Type B pancreatic cell (in vitro differentiated cells): ENCODE measurements at regions not wholly inside any gene's neighbourhood (a gene's known extent, or its start where the extent isn't known, plus 50 kb on each side); places are given as distances from the start of the nearest gene placed in this dataset.

Experiments
- DNase-seq: peaks from one replicate; pipeline ENCODE4 v3.0.0; 2021; ENCODE audit warnings: mixed read lengths; ENCODE audit not compliant: unreplicated experiment; ENCODE audit errors: extremely low spot score
- H3K27ac Mint-ChIP-seq: 2 replicates; pipeline ENCODE4 v1.8.0; 2021; ENCODE audit warnings: mild to moderate bottlenecking, mixed read lengths
- H3K27me3 Mint-ChIP-seq: 2 replicates; pipeline ENCODE4 v1.8.0; 2021; ENCODE audit warnings: mixed read lengths
- H3K36me3 Mint-ChIP-seq: 2 replicates; pipeline ENCODE4 v1.8.0; 2021; ENCODE audit warnings: mixed read lengths
- H3K4me1 Mint-ChIP-seq: one replicate; pipeline ENCODE4 v1.8.0; 2021; ENCODE audit warnings: mixed read lengths; ENCODE audit not compliant: unreplicated experiment
- H3K4me3 Mint-ChIP-seq: 2 replicates; pipeline ENCODE4 v1.8.0; 2021; ENCODE audit warnings: mild to moderate bottlenecking, mixed read lengths
- H3K9me3 Mint-ChIP-seq: 2 replicates; pipeline ENCODE4 v1.8.0; 2021; ENCODE audit warnings: mixed read lengths
- CTCF ChIP-seq: fragments of 200-600 bp; sonication (generic); conservative IDR thresholded peaks from 2 replicates; pipeline ENCODE4 v1.5.0; 2021; ENCODE audit warnings: antibody characterized with exemption, mild to moderate bottlenecking

- Mint-ChIP-seq H3K27me3 (no peaks in the 10 kb centered on the region), H3K9me3 (no peaks in the 10 kb centered on the region), H3K36me3 (no peaks in the 10 kb centered on the region), H3K27ac (no peak overlapping the region), H3K4me1 (no peaks in the 10 kb centered on the region), H3K4me3 (no peak overlapping the region)
- no peak for TF ChIP-seq CTCF
- DNase-seq = no peak
Measured at GRCh38 chr14:83541147-83541546, 1988.8 kb upstream of the FLRT2 start.

GRCh38 chr14:83548061-83548839, 1981.7 kb upstream of the FLRT2 start:
- no peak for DNase-seq
- Mint-ChIP-seq H3K27ac (no peak overlapping the region), H3K4me3 (no peak overlapping the region), H3K9me3 (no peaks in the 10 kb centered on the region), H3K36me3 (no peaks in the 10 kb centered on the region), H3K4me1 (no peaks in the 10 kb centered on the region), H3K27me3 (no peaks in the 10 kb centered on the region)
- TF ChIP-seq CTCF = no peak

- no peak overlapping the region for H3K27ac Mint-ChIP-seq
- H3K4me3 Mint-ChIP-seq = no peak overlapping the region
- no peaks in the 10 kb centered on the region for H3K4me1 Mint-ChIP-seq
Measured at GRCh38 chr14:83556065-83556464, 1973.9 kb upstream of the FLRT2 start.

GRCh38 chr14:83556746-83557453, 1973.0 kb upstream of the FLRT2 start:
- Mint-ChIP-seq H3K36me3 (no peaks in the 10 kb centered on the region), H3K9me3 (no peaks in the 10 kb centered on the region), H3K27me3 (no peaks in the 10 kb centered on the region), H3K4me1 (no peaks in the 10 kb centered on the region), H3K4me3 (no peak overlapping the region), H3K27ac (no peak overlapping the region)
- DNase-seq = no peak
- no peak for TF ChIP-seq CTCF

More at GRCh38 chr14:83556065-83556464, 1973.9 kb upstream of the FLRT2 start:
- H3K9me3 Mint-ChIP-seq = no peaks in the 10 kb centered on the region
- DNase-seq = no peak
- H3K27me3 Mint-ChIP-seq = no peaks in the 10 kb centered on the region
- TF ChIP-seq CTCF = no peak
- no peaks in the 10 kb centered on the region for H3K36me3 Mint-ChIP-seq

GRCh38 chr14:83558946-83559345, 1971.0 kb upstream of the FLRT2 start:
- TF ChIP-seq CTCF = no peak
- Mint-ChIP-seq H3K4me3 (no peak overlapping the region), H3K9me3 (no peaks in the 10 kb centered on the region), H3K36me3 (no peaks in the 10 kb centered on the region), H3K27me3 (no peaks in the 10 kb centered on the region), H3K4me1 (no peaks in the 10 kb centered on the region), H3K27ac (no peak overlapping the region)
- no peak for DNase-seq
